HepG2 (cell line): ENCODE measurements at regions not wholly inside any gene's neighbourhood (a gene's known extent, or its start where the extent isn't known, plus 50 kb on each side); places are given as distances from the start of the nearest gene placed in this dataset.

Experiments
- ARNT2 ChIP-seq: sonication (generic); formaldehyde crosslinking; IDR thresholded peaks from 2 replicates; pipeline ENCODE4 v1.8.0; 2022; ENCODE audit warnings: mild to moderate bottlenecking, low read depth, missing genetic modification reagents, moderate library complexity
- BHLHE40 ChIP-seq: IDR thresholded peaks from 2 replicates; pipeline ENCODE4 v1.6.1; 2011; ENCODE audit warnings: low read length, improper control_type of control experiment
- CSRNP1 ChIP-seq: sonication (generic); formaldehyde crosslinking; IDR thresholded peaks from 2 replicates; pipeline ENCODE4 v1.8.1; 2023; ENCODE audit warnings: mild to moderate bottlenecking, missing genetic modification reagents
- NFKB2 ChIP-seq: sonication (generic); formaldehyde crosslinking; IDR thresholded peaks from 2 replicates; pipeline ENCODE4 v1.4.0; 2020; ENCODE audit warnings: missing genetic modification reagents, borderline replicate concordance
- TFDP1 ChIP-seq: IDR thresholded peaks from 2 replicates; pipeline ENCODE4 v1.6.1; 2016; ENCODE audit warnings: missing compliant biosample characterization, missing genetic modification reagents, borderline replicate concordance
- ZNF609 ChIP-seq: sonication (generic); formaldehyde crosslinking; IDR thresholded peaks from 2 replicates; pipeline ENCODE4 v1.4.0; 2020; ENCODE audit warnings: mild to moderate bottlenecking, missing genetic modification reagents, borderline replicate concordance
- ZNF652 ChIP-seq: IDR thresholded peaks from 2 replicates; pipeline ENCODE4 v1.6.1; 2016; ENCODE audit warnings: low read depth, borderline replicate concordance

- TF ChIP-seq ZNF609 (CRISPR knock-in tag) (no peak), NFKB2 (CRISPR knock-in tag) (no peak), TFDP1 (CRISPR knock-in tag) (no peak), ARNT2 (no peak), CSRNP1 (no peak), ZNF652 (CRISPR knock-in tag) (no peak), BHLHE40 (no peak)
These were observed 82.1 kb upstream of the F13A1 start (continued) for GRCh38 chr6:6402591-6402990.
